H9 (cell line): ENCODE measurements at regions not wholly inside any gene's neighbourhood (a gene's known extent, or its start where the extent isn't known, plus 50 kb on each side); places are given as distances from the start of the nearest gene placed in this dataset.

Source experiments
- DNase-seq: peaks from one replicate; pipeline ENCODE4 v3.0.0-alpha.2; 2017
- H2AFZ ChIP-seq: one replicate; pipeline ENCODE4 v1.6.1; 2013; ENCODE audit warnings: mild to moderate bottlenecking, low read length, control low read depth, moderate library complexity
- H2AK5ac ChIP-seq: 2 replicates; pipeline ENCODE4 v1.6.1; 2013; ENCODE audit warnings: low read length, control low read depth, mixed read lengths; ENCODE audit not compliant: insufficient read length
- H2BK120ac ChIP-seq: one replicate; pipeline ENCODE4 v1.6.1; 2013; ENCODE audit warnings: low read depth, mild to moderate bottlenecking, low read length, control low read depth, inconsistent platforms; ENCODE audit not compliant: poor library complexity, severe bottlenecking
- H2BK12ac ChIP-seq: 2 replicates; pipeline ENCODE4 v1.6.1; 2013; ENCODE audit warnings: low read length, control low read depth, mixed read lengths, low read depth; ENCODE audit not compliant: insufficient read length
- H2BK15ac ChIP-seq: 2 replicates; pipeline ENCODE4 v1.6.1; 2013; ENCODE audit warnings: low read depth, low read length, control low read depth
- H2BK20ac ChIP-seq: one replicate; pipeline ENCODE4 v1.6.1; 2013; ENCODE audit warnings: low read depth, mild to moderate bottlenecking, low read length, control low read depth, inconsistent platforms; ENCODE audit not compliant: poor library complexity, severe bottlenecking
- H2BK5ac ChIP-seq: 2 replicates; pipeline ENCODE4 v1.6.1; 2013; ENCODE audit warnings: low read length, control low read depth, mixed read lengths; ENCODE audit not compliant: insufficient read length
- H3K14ac ChIP-seq: 2 replicates; pipeline ENCODE4 v1.6.1; 2013; ENCODE audit warnings: low read length, control low read depth; ENCODE audit not compliant: insufficient read depth
- H3K18ac ChIP-seq: 2 replicates; pipeline ENCODE4 v1.6.1; 2013; ENCODE audit warnings: low read depth, mild to moderate bottlenecking, mixed read lengths, low read length, control low read depth; ENCODE audit not compliant: insufficient read length
- H3K23ac ChIP-seq: 2 replicates; pipeline ENCODE4 v1.6.1; 2013; ENCODE audit warnings: low read length, control low read depth, mixed read lengths, low read depth; ENCODE audit not compliant: insufficient read length
- H3K23me2 ChIP-seq: 2 replicates; pipeline ENCODE4 v1.6.1; 2013; ENCODE audit warnings: low read depth, mild to moderate bottlenecking, mixed read lengths, low read length, control low read depth; ENCODE audit not compliant: insufficient read length, poor library complexity, severe bottlenecking
- H3K27ac ChIP-seq: 2 replicates; pipeline ENCODE4 v1.5.1; 2013; ENCODE audit warnings: low read length, control low read depth, mixed read lengths, low read depth; ENCODE audit not compliant: insufficient read length
- H3K27me3 ChIP-seq: 2 replicates; pipeline ENCODE4 v1.6.1; 2013; ENCODE audit warnings: low read length, control low read depth, inconsistent platforms; ENCODE audit not compliant: insufficient read depth
- H3K4ac ChIP-seq: 2 replicates; pipeline ENCODE4 v1.6.1; 2013; ENCODE audit warnings: low read depth, mild to moderate bottlenecking, control low read depth, inconsistent platforms, low read length, moderate library complexity
- H3K4me1 ChIP-seq: 2 replicates; pipeline ENCODE4 v1.6.1; 2013; ENCODE audit warnings: low read length, control low read depth, inconsistent platforms; ENCODE audit not compliant: insufficient read depth
- H3K4me2 ChIP-seq: 2 replicates; pipeline ENCODE4 v1.6.1; 2013; ENCODE audit warnings: low read length, control low read depth, mixed read lengths; ENCODE audit not compliant: insufficient read length, insufficient read depth
- H3K56ac ChIP-seq: 2 replicates; pipeline ENCODE4 v1.6.1; 2013; ENCODE audit warnings: low read depth, mild to moderate bottlenecking, mixed read lengths, low read length, control low read depth; ENCODE audit not compliant: insufficient read length
- H3K79me1 ChIP-seq: 2 replicates; pipeline ENCODE4 v1.6.1; 2013; ENCODE audit warnings: low read depth, mild to moderate bottlenecking, moderate library complexity, low read length, control low read depth, inconsistent platforms; ENCODE audit not compliant: insufficient read depth, poor library complexity, severe bottlenecking
- H3K79me2 ChIP-seq: 2 replicates; pipeline ENCODE4 v1.6.1; 2013; ENCODE audit warnings: low read length, control low read depth, inconsistent platforms; ENCODE audit not compliant: insufficient read depth
- H3K9ac ChIP-seq: 2 replicates; pipeline ENCODE4 v1.6.1; 2013; ENCODE audit warnings: low read length, control low read depth, mixed read lengths; ENCODE audit not compliant: insufficient read length; ENCODE audit errors: extremely low read depth
- H3K9me3 ChIP-seq: one replicate; pipeline ENCODE4 v1.6.1; 2013; ENCODE audit warnings: low read depth, low read length, inconsistent platforms; ENCODE audit not compliant: control insufficient read depth
- H3T11ph ChIP-seq: one replicate; pipeline ENCODE4 v1.6.1; 2013; ENCODE audit warnings: mild to moderate bottlenecking, low read length, control low read depth, inconsistent platforms
- H4K20me1 ChIP-seq: one replicate; pipeline ENCODE4 v1.6.1; 2013; ENCODE audit not compliant: control insufficient read depth, insufficient read length, insufficient read depth
- H4K5ac ChIP-seq: 2 replicates; pipeline ENCODE4 v1.6.1; 2013; ENCODE audit warnings: low read depth, mild to moderate bottlenecking, mixed read lengths, low read length, control low read depth; ENCODE audit not compliant: insufficient read length
- H4K8ac ChIP-seq: replicated peaks from 2 replicates; pipeline ENCODE4 v1.6.1; 2013; ENCODE audit warnings: low read length, control low read depth, mixed read lengths, low read depth; ENCODE audit not compliant: insufficient read length
- H4K91ac ChIP-seq: 2 replicates; pipeline ENCODE4 v1.6.1; 2013; ENCODE audit warnings: low read depth, mild to moderate bottlenecking, moderate library complexity, mixed read lengths, low read length, control low read depth; ENCODE audit not compliant: insufficient read length
- H3K27ac Mint-ChIP-seq, 3 experiments: 2 replicates in 2 of 3; 3 replicates in 1 of 3; pipeline ENCODE4 v1.8.0; 2020 to 2021; ENCODE audit warnings: mixed read lengths in 3 of 3, mild to moderate bottlenecking in 1 of 3, moderate library complexity in 1 of 3
- H3K27me3 Mint-ChIP-seq: 2 replicates; pipeline ENCODE4 v1.8.0; 2021; ENCODE audit warnings: low read depth, mild to moderate bottlenecking, moderate library complexity, mixed read lengths
- H3K36me3 Mint-ChIP-seq, 3 experiments: 2 replicates in 2 of 3; 3 replicates in 1 of 3; pipeline ENCODE4 v1.8.0; 2020 to 2021; ENCODE audit warnings: low read depth in 3 of 3, mixed read lengths in 3 of 3; ENCODE audit not compliant: insufficient read depth in 1 of 3
- H3K4me1 Mint-ChIP-seq, 2 experiments: 2 replicates each; pipeline ENCODE4 v1.8.0; 2020; ENCODE audit warnings: mixed read lengths in 2 of 2
- H3K4me3 Mint-ChIP-seq, 2 experiments: 2 replicates in 1 of 2; 3 replicates in 1 of 2; pipeline ENCODE4 v1.8.0; 2020 to 2021; ENCODE audit warnings: mild to moderate bottlenecking in 2 of 2, mixed read lengths in 2 of 2, moderate library complexity in 1 of 2
- H3K9me3 Mint-ChIP-seq, 2 experiments: 2 replicates in 1 of 2; 3 replicates in 1 of 2; pipeline ENCODE4 v1.8.0; 2020; ENCODE audit warnings: mild to moderate bottlenecking in 2 of 2, mixed read lengths in 2 of 2, moderate library complexity in 1 of 2
- WGBS: extraction: QIAGEN DNeasy Blood & Tissue Kit; methylation state at CpG from one replicate; pipeline ENCODE4 v1.1.7; 2013; ENCODE audit warnings: missing lambda C conversion rate, low lambda C conversion rate, mixed read lengths; ENCODE audit not compliant: insufficient read length; ENCODE audit errors: extremely low coverage; 5-methylcytosine and 5-hydroxymethylcytosine counted together
- TF ChIP-seq, protein P1 (sequence below): fragments of 200-600 bp; sonication (generic); conservative IDR thresholded peaks from 3 replicates; pipeline ENCODE4 v1.8.0; 2021; ENCODE audit warnings: antibody characterized with exemption, mild to moderate bottlenecking

DNA sequence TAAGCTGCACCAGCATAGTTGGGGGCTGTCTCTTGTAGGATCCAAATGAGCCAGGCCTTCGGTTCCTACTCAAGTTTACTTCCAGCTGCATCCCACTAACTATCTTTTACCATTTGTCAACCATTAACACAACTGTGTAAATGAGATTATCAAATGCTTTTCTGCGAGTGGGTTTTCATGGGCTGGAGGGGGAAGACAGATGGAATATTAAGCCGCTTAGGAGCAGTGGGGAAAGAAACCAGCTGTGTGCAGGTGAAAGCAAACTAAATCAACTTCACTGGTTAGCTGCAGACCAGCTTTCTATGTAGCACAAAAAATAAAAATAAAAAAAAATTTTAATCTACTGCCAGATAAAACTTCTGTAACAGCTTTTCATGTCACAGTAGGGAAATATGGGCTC lies 100.8 kb upstream of the FOXN2 start:
- Mint-ChIP-seq H3K4me1 (peaks cover 10% of the 10 kb centered on the region in 2 experiments), H3K36me3 (no peaks in the 10 kb centered on the region), H3K9me3 (no peaks in the 10 kb centered on the region), H3K27me3 (no peaks in the 10 kb centered on the region), H3K27ac (no peak overlapping the region), H3K4me3 (no peak overlapping the region)
- no peaks in the 10 kb centered on the region for H3K9me3 ChIP-seq
- TF ChIP-seq, protein P1, sequence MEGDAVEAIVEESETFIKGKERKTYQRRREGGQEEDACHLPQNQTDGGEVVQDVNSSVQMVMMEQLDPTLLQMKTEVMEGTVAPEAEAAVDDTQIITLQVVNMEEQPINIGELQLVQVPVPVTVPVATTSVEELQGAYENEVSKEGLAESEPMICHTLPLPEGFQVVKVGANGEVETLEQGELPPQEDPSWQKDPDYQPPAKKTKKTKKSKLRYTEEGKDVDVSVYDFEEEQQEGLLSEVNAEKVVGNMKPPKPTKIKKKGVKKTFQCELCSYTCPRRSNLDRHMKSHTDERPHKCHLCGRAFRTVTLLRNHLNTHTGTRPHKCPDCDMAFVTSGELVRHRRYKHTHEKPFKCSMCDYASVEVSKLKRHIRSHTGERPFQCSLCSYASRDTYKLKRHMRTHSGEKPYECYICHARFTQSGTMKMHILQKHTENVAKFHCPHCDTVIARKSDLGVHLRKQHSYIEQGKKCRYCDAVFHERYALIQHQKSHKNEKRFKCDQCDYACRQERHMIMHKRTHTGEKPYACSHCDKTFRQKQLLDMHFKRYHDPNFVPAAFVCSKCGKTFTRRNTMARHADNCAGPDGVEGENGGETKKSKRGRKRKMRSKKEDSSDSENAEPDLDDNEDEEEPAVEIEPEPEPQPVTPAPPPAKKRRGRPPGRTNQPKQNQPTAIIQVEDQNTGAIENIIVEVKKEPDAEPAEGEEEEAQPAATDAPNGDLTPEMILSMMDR = no peak
- H3K9ac ChIP-seq = no peak overlapping the region
- no peak overlapping the region for H2BK20ac ChIP-seq
- H3K56ac ChIP-seq = no peak overlapping the region
- no CpG with 5 or more reads among the region's 3 CpGs for WGBS
- H2AK5ac ChIP-seq = no peak overlapping the region
- no peaks in the 10 kb centered on the region for H3K79me2 ChIP-seq
- H2BK120ac ChIP-seq = no peak overlapping the region
- no peak overlapping the region for H2BK15ac ChIP-seq
- no peaks in the 10 kb centered on the region for H3K27me3 ChIP-seq
- H2BK12ac ChIP-seq = no peak overlapping the region
- no peaks in the 10 kb centered on the region for H4K20me1 ChIP-seq
- H3K14ac ChIP-seq = no peak overlapping the region
- no peak overlapping the region for H3K4me2 ChIP-seq
- no peak overlapping the region for H2BK5ac ChIP-seq
- no peak overlapping the region for H3K4ac ChIP-seq
- no peak overlapping the region for H4K91ac ChIP-seq
- no peaks in the 10 kb centered on the region for H3K79me1 ChIP-seq
- H3K23me2 ChIP-seq = no peaks in the 10 kb centered on the region
- no peak overlapping the region for H3K27ac ChIP-seq
- DNase-seq = no peak
- no peak overlapping the region for H3K23ac ChIP-seq
- no peak overlapping the region for H2AFZ ChIP-seq
- H4K5ac ChIP-seq = no peak overlapping the region
- no peak overlapping the region for H3T11ph ChIP-seq
- no peak overlapping the region for H3K18ac ChIP-seq
- 0 out of 2 replicates have a peak, but pooled peaks cover under 1% of the 10 kb centered on the region for H3K4me1 ChIP-seq
- H4K8ac ChIP-seq = no peak overlapping the region
